H1 (cell line): ENCODE measurements at regions not wholly inside any gene's neighbourhood (a gene's known extent, or its start where the extent isn't known, plus 50 kb on each side); places are given as distances from the start of the nearest gene placed in this dataset.

ENCODE experiments used
- CBX8 ChIP-seq: fragments of 300-800, 300-1000 bp; sonication (generic); IDR thresholded peaks from 2 replicates; pipeline ENCODE4 v1.7.1; 2016; ENCODE audit warnings: low read depth, low read length, borderline replicate concordance
- HDAC6 ChIP-seq: IDR thresholded peaks from one replicate; pipeline ENCODE4 v1.7.1; 2012; ENCODE audit warnings: low read depth, mild to moderate bottlenecking, inconsistent platforms, low read length, moderate library complexity

- no peak for TF ChIP-seq HDAC6
- TF ChIP-seq CBX8 = no peak
Observed at GRCh38 chr15:26045516-26045915, 182.4 kb upstream of the ATP10A start (continued).
